ENCODE measurements at regions not wholly inside any gene's neighbourhood (a gene's known extent, or its start where the extent isn't known, plus 50 kb on each side); places are given as distances from the start of the nearest gene placed in this dataset.

DNA sequence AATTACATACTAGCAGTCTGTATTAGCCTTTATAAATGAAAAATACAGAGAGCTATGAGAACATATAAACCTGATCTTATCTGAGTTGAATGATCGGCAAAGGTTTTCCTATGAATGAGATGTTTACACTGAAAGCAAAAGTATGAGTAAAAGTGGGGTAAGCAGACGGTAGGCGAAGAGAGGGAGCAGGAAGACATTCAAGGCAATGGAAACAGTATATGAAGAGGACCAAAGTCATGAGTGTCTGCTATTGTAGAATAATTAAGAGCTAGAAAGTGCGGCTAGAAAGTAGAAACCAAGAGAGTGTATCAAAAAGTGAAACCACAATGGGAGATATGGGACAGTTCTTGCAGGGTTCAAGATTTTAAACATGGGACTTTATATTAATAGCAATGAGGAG lies 67.0 kb upstream of the TMLHE start:
- Histone ChIP-seq H3K27me3 (ENCODE audit: control insufficient read depth, extremely low read depth, insufficient read depth, low read length) (no peaks in the 10 kb centered on the region), H2AFZ (ENCODE audit: control insufficient read depth, low read length) (no peak overlapping the region), H3K4me1 (ENCODE audit: control insufficient read depth, extremely low read depth, insufficient read depth, low read length) (no peaks in the 10 kb centered on the region), H3K27ac (ENCODE audit: control insufficient read depth, insufficient read depth, low read length) (no peak overlapping the region), H3K9me3 (ENCODE audit: control insufficient read depth, low read depth, low read length) (no peaks in the 10 kb centered on the region), H3K4me2 (ENCODE audit: control insufficient read depth, extremely low read depth, insufficient read depth, low read depth, low read length) (no peak overlapping the region), H3K79me2 (ENCODE audit: control insufficient read depth, insufficient read depth, low read length) (no peaks in the 10 kb centered on the region), H4K20me1 (ENCODE audit: control insufficient read depth, extremely low read depth, insufficient read depth, low read length) (no peaks in the 10 kb centered on the region), H3K4me3 (ENCODE audit: control insufficient read depth in 2 of 3, extremely low read depth in 1 of 3, insufficient read depth in 2 of 3, low read depth in 1 of 3, low read length in 3 of 3) (no peak overlapping the region), H3K9ac (ENCODE audit: control insufficient read depth, extremely low read depth, insufficient read depth, low read length) (no peak overlapping the region), H3K36me3 (ENCODE audit: control insufficient read depth in 2 of 2, extremely low read depth in 1 of 2, insufficient read depth in 2 of 2, low read length in 2 of 2) (no peaks in the 10 kb centered on the region), H3K9me1 (ENCODE audit: control insufficient read depth, extremely low read depth, insufficient read depth, low read length) (no peaks in the 10 kb centered on the region)
- TF ChIP-seq, protein P1, sequence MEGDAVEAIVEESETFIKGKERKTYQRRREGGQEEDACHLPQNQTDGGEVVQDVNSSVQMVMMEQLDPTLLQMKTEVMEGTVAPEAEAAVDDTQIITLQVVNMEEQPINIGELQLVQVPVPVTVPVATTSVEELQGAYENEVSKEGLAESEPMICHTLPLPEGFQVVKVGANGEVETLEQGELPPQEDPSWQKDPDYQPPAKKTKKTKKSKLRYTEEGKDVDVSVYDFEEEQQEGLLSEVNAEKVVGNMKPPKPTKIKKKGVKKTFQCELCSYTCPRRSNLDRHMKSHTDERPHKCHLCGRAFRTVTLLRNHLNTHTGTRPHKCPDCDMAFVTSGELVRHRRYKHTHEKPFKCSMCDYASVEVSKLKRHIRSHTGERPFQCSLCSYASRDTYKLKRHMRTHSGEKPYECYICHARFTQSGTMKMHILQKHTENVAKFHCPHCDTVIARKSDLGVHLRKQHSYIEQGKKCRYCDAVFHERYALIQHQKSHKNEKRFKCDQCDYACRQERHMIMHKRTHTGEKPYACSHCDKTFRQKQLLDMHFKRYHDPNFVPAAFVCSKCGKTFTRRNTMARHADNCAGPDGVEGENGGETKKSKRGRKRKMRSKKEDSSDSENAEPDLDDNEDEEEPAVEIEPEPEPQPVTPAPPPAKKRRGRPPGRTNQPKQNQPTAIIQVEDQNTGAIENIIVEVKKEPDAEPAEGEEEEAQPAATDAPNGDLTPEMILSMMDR (optimal IDR thresholded peaks at IDR 0.05 in 1 of 3, IDR thresholded peaks at IDR 0.05 in 1 of 3, conservative IDR thresholded peaks at IDR 0.05 in 1 of 3; ENCODE audit: extremely low read depth in 1 of 3, insufficient read depth in 2 of 3, low read length in 3 of 3): no peak
- no peak for TF ChIP-seq EZH2 (IDR thresholded peaks at IDR 0.05; ENCODE audit: low read length)
- dilution Hi-C loops (cut with MboI; ENCODE audit: extremely low pct_ligation_motif_present, low sequenced_read_pairs): no loop called here
- no peak for DNase-seq (ENCODE audit: low read depth, low spot score)
- no peak for FAIRE-seq

DNA sequence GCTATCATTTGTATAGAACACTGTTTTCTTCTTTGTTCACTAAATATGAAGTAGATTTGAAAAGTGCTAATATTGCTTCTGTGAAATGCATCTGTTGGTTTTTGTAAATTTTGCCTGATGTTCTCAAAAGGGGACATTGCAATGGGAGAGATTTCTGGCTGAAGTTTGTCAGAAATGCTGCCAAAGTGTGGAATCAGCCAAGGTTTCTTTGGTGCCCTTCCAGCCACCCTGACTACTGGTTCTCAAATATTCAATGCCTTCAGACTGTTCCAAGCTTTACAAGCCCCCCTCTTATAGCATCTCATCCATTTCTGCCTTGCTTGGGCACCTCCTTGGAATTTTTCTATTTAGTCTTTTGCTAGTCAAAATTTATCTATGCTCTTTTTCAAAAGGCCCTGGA lies 60.6 kb upstream of the TMLHE start:
- no peaks in the 10 kb centered on the region for H3K9me3 ChIP-seq (ENCODE audit: control insufficient read depth, low read depth, low read length)
- no peak overlapping the region for H3K9ac ChIP-seq (ENCODE audit: control insufficient read depth, extremely low read depth, insufficient read depth, low read length)
- H3K4me1 ChIP-seq (ENCODE audit: control insufficient read depth, extremely low read depth, insufficient read depth, low read length): no peaks in the 10 kb centered on the region
- H3K27me3 ChIP-seq (ENCODE audit: control insufficient read depth, extremely low read depth, insufficient read depth, low read length): no peaks in the 10 kb centered on the region
- no peaks in the 10 kb centered on the region for H4K20me1 ChIP-seq (ENCODE audit: control insufficient read depth, extremely low read depth, insufficient read depth, low read length)
- no peaks in the 10 kb centered on the region for H3K9me1 ChIP-seq (ENCODE audit: control insufficient read depth, extremely low read depth, insufficient read depth, low read length)
- H3K4me3 ChIP-seq (ENCODE audit: control insufficient read depth in 2 of 3, extremely low read depth in 1 of 3, insufficient read depth in 2 of 3, low read depth in 1 of 3, low read length in 3 of 3): no peak overlapping the region
- dilution Hi-C loops (cut with MboI; ENCODE audit: extremely low pct_ligation_motif_present, low sequenced_read_pairs): no loop called here
- H3K79me2 ChIP-seq (ENCODE audit: control insufficient read depth, insufficient read depth, low read length): no peaks in the 10 kb centered on the region
- TF ChIP-seq EZH2 (IDR thresholded peaks at IDR 0.05; ENCODE audit: low read length): no peak
- TF ChIP-seq, protein P1 (optimal IDR thresholded peaks at IDR 0.05 in 1 of 3, IDR thresholded peaks at IDR 0.05 in 1 of 3, conservative IDR thresholded peaks at IDR 0.05 in 1 of 3; ENCODE audit: extremely low read depth in 1 of 3, insufficient read depth in 2 of 3, low read length in 3 of 3): no peak
- FAIRE-seq (no peak), DNase-seq (ENCODE audit: low read depth, low spot score) (no peak)
- no peak overlapping the region for H3K4me2 ChIP-seq (ENCODE audit: control insufficient read depth, extremely low read depth, insufficient read depth, low read depth, low read length)
- no peak overlapping the region for H2AFZ ChIP-seq (ENCODE audit: control insufficient read depth, low read length)
- H3K36me3 ChIP-seq (ENCODE audit: control insufficient read depth in 2 of 2, extremely low read depth in 1 of 2, insufficient read depth in 2 of 2, low read length in 2 of 2): no peaks in the 10 kb centered on the region
- H3K27ac ChIP-seq (ENCODE audit: control insufficient read depth, insufficient read depth, low read length): no peak overlapping the region
